ENCODE measurements at regions not wholly inside any gene's neighbourhood (a gene's known extent, or its start where the extent isn't known, plus 50 kb on each side); places are given as distances from the start of the nearest gene placed in this dataset.

DNA sequence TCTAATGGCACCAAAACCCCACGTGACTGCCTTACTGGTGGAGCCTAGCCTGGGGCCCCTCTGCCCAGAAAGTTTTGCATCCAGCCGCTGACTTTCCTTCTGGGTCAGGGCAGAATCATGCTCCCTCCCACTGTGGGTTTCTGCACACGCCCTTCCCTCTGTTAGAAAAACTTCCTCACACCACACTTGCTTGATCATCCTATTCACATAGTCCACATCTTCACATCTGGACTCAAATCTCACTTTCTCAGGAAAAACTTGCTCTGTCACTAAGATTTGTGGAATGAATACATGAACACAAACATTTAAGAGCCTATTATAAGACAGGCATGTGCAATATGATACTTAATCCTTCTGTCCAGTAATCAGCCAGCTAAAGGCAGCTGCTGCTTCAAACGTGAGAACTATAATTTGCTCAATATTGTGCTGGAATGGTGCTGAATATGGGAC is 274.7 kb downstream of the RND3 start:
- H3K9ac ChIP-seq (ENCODE audit: low read length), result no peak overlapping the region
- intact Hi-C loops (cut with micrococcal nuclease), result no loop called here
- no peaks in the 10 kb centered on the region for H3K9me3 ChIP-seq (ENCODE audit: control insufficient read depth in 1 of 2, insufficient read depth in 1 of 2, low read depth in 1 of 2, low read length in 2 of 2)
- no peaks in the 10 kb centered on the region for H4K20me1 ChIP-seq (ENCODE audit: insufficient read depth)
- no peaks in the 10 kb centered on the region for H3K4me1 ChIP-seq (ENCODE audit: control insufficient read depth in 1 of 2, insufficient read depth in 2 of 2, low read length in 2 of 2)
- BruUV-seq (replicated peaks), result no TSS peak
- ChIA-PET RAD21 (ENCODE audit: low non-redundant PET in 1 of 2, low total read pairs in 2 of 2, uncharacterized antibody in 2 of 2, unreplicated experiment in 2 of 2) (no interaction called here), POLR2A (no interaction called here), CTCF (no interaction called here)
- no peak for TF ChIP-seq EZH2 (IDR thresholded peaks at IDR 0.05)
- TF ChIP-seq, protein P1, sequence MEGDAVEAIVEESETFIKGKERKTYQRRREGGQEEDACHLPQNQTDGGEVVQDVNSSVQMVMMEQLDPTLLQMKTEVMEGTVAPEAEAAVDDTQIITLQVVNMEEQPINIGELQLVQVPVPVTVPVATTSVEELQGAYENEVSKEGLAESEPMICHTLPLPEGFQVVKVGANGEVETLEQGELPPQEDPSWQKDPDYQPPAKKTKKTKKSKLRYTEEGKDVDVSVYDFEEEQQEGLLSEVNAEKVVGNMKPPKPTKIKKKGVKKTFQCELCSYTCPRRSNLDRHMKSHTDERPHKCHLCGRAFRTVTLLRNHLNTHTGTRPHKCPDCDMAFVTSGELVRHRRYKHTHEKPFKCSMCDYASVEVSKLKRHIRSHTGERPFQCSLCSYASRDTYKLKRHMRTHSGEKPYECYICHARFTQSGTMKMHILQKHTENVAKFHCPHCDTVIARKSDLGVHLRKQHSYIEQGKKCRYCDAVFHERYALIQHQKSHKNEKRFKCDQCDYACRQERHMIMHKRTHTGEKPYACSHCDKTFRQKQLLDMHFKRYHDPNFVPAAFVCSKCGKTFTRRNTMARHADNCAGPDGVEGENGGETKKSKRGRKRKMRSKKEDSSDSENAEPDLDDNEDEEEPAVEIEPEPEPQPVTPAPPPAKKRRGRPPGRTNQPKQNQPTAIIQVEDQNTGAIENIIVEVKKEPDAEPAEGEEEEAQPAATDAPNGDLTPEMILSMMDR (IDR thresholded peaks at IDR 0.05 in 2 of 3, conservative IDR thresholded peaks at IDR 0.05 in 1 of 3; ENCODE audit: borderline replicate concordance in 1 of 3, insufficient read depth in 1 of 3, low read depth in 2 of 3, low read length in 2 of 3), result no peak
- no peak for TF ChIP-seq EGR1 (IDR thresholded peaks at IDR 0.05; ENCODE audit: low read depth)
- no peak for TF ChIP-seq SRF (IDR thresholded peaks at IDR 0.05; ENCODE audit: low read depth)
- TF ChIP-seq YY1 (IDR thresholded peaks at IDR 0.05; ENCODE audit: extremely low read depth, insufficient replicate concordance, low read depth, low read length), result no peak
- TF ChIP-seq, protein P2, sequence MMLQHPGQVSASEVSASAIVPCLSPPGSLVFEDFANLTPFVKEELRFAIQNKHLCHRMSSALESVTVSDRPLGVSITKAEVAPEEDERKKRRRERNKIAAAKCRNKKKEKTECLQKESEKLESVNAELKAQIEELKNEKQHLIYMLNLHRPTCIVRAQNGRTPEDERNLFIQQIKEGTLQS (IDR thresholded peaks at IDR 0.05), result no peak
- TF ChIP-seq ZFX (IDR thresholded peaks at IDR 0.05), result no peak
- no peak for TF ChIP-seq MAX (IDR thresholded peaks at IDR 0.05)
- TF ChIP-seq SP1 (IDR thresholded peaks at IDR 0.05; ENCODE audit: low read depth), result no peak
- TF ChIP-seq, protein P3, sequence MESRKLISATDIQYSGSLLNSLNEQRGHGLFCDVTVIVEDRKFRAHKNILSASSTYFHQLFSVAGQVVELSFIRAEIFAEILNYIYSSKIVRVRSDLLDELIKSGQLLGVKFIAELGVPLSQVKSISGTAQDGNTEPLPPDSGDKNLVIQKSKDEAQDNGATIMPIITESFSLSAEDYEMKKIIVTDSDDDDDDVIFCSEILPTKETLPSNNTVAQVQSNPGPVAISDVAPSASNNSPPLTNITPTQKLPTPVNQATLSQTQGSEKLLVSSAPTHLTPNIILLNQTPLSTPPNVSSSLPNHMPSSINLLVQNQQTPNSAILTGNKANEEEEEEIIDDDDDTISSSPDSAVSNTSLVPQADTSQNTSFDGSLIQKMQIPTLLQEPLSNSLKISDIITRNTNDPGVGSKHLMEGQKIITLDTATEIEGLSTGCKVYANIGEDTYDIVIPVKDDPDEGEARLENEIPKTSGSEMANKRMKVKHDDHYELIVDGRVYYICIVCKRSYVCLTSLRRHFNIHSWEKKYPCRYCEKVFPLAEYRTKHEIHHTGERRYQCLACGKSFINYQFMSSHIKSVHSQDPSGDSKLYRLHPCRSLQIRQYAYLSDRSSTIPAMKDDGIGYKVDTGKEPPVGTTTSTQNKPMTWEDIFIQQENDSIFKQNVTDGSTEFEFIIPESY (IDR thresholded peaks at IDR 0.05; ENCODE audit: extremely low read depth, insufficient replicate concordance, low read length), result no peak
- no peak for TF ChIP-seq CBX3 (IDR thresholded peaks at IDR 0.05; ENCODE audit: low read depth)
- TF ChIP-seq EZH2phosphoT487 (IDR thresholded peaks at IDR 0.05; ENCODE audit: borderline replicate concordance), result no peak
- no peak for TF ChIP-seq RAD21 (IDR thresholded peaks at IDR 0.05; ENCODE audit: low read depth)
- TF ChIP-seq POLR2A (IDR thresholded peaks at IDR 0.05; ENCODE audit: borderline replicate concordance, extremely low read depth, insufficient read depth, insufficient read length), result no peak
- no peak for TF ChIP-seq TCF7L2 (IDR thresholded peaks at IDR 0.05; ENCODE audit: borderline replicate concordance, extremely low read depth, insufficient read depth, insufficient read length)
- TF ChIP-seq ELF1 (IDR thresholded peaks at IDR 0.05; ENCODE audit: borderline replicate concordance, low read depth), result no peak
- no peak for TF ChIP-seq ZNF274 (IDR thresholded peaks at IDR 0.05; ENCODE audit: low read depth, low read length)
- H3K4me3 ChIP-seq (replicated peaks in 1 of 2; ENCODE audit: low read depth in 1 of 2, low read length in 2 of 2), result no peak overlapping the region
- ATAC-seq, result no peak
- H3K27ac ChIP-seq (ENCODE audit: low read depth, low read length), result no peak overlapping the region
- H3K4me2 ChIP-seq (ENCODE audit: low read length), result no peak overlapping the region
- DNase-seq (ENCODE audit: low read depth, low spot score), result no peak
- H3K79me2 ChIP-seq (ENCODE audit: insufficient read depth, low read length), result no peaks in the 10 kb centered on the region
- H2AFZ ChIP-seq (ENCODE audit: low read depth, low read length, poor library complexity, severe bottlenecking), result no peak overlapping the region
- no peaks in the 10 kb centered on the region for H3K36me3 ChIP-seq (ENCODE audit: control insufficient read depth in 1 of 2, insufficient read depth in 2 of 2, low read length in 2 of 2)
- no peaks in the 10 kb centered on the region for H3K27me3 ChIP-seq (ENCODE audit: insufficient read depth, low read length)
- no peaks in the 10 kb centered on the region for H3K9me2 ChIP-seq (ENCODE audit: insufficient read depth)
